ENCODE measurements at regions not wholly inside any gene's neighbourhood (a gene's known extent, or its start where the extent isn't known, plus 50 kb on each side); places are given as distances from the start of the nearest gene placed in this dataset.

DNA sequence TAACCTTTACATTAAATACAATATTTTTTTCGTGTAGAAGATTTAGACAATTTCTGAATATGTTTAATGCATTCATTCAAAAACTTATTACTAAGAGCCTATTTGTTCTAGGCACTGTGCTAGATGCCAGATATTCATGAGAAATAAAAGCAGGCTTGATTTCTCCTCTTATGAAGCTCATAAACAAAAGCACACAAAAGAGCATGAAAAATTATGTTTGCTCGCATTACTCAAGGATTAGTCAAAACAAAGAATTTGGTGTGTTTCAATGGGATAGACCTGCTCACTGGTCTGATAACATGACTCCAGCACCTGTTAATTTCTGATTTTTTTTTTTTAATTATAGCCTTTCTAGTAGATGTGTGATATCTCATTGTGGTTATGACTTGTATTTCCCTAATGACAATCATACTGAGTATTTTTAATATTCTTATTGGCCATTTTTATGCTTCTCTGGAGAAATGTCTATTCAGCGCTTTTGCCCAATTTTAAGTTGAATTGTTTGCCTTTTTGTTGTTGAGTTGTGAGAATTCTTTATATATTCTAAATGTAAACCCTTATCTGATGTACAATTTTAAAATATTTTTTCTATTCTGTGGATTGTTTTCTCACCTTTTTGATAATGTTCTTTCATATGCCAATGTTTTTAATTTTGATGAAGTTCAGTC, 382.3 kb upstream of the ADGRL4 start:
- H2AFZ ChIP-seq (ENCODE audit: low read length), result no peak overlapping the region
- no peaks in the 10 kb centered on the region for H3K27me3 ChIP-seq (replicated peaks; ENCODE audit: insufficient read depth, low read length)
- H3K9me3 ChIP-seq (replicated peaks; ENCODE audit: insufficient read depth, low read length), result no peaks in the 10 kb centered on the region
- no peak for DNase-seq
- no peaks in the 10 kb centered on the region for H3K79me2 ChIP-seq (ENCODE audit: low read length)
- H3K9me2 ChIP-seq (replicated peaks; ENCODE audit: insufficient read depth, low read length), result no peaks in the 10 kb centered on the region
- H4K20me1 ChIP-seq (ENCODE audit: insufficient read depth, low read length), result no peaks in the 10 kb centered on the region
- no peaks in the 10 kb centered on the region for H3F3A ChIP-seq (ENCODE audit: insufficient read depth, low read length)
- H3K4me3 ChIP-seq (ENCODE audit: low read length), result no peak overlapping the region
- no peak overlapping the region for H3K9ac ChIP-seq (ENCODE audit: low read length)
- no peaks in the 10 kb centered on the region for H3K4me1 ChIP-seq (ENCODE audit: low read length)
- no peak overlapping the region for H3K4me2 ChIP-seq (ENCODE audit: low read depth, low read length)
- H3K27ac ChIP-seq (ENCODE audit: low read length), result no peak overlapping the region
- TF ChIP-seq EZH2 (optimal IDR thresholded peaks at IDR 0.05; ENCODE audit: low read depth, low read length) (no peak), EZH2phosphoT487 (IDR thresholded peaks at IDR 0.05; ENCODE audit: low read length) (no peak)
- TF ChIP-seq, protein P1, sequence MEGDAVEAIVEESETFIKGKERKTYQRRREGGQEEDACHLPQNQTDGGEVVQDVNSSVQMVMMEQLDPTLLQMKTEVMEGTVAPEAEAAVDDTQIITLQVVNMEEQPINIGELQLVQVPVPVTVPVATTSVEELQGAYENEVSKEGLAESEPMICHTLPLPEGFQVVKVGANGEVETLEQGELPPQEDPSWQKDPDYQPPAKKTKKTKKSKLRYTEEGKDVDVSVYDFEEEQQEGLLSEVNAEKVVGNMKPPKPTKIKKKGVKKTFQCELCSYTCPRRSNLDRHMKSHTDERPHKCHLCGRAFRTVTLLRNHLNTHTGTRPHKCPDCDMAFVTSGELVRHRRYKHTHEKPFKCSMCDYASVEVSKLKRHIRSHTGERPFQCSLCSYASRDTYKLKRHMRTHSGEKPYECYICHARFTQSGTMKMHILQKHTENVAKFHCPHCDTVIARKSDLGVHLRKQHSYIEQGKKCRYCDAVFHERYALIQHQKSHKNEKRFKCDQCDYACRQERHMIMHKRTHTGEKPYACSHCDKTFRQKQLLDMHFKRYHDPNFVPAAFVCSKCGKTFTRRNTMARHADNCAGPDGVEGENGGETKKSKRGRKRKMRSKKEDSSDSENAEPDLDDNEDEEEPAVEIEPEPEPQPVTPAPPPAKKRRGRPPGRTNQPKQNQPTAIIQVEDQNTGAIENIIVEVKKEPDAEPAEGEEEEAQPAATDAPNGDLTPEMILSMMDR (IDR thresholded peaks at IDR 0.05; ENCODE audit: low read length), result no peak
- no peaks in the 10 kb centered on the region for H3K36me3 ChIP-seq (replicated peaks; ENCODE audit: insufficient read depth, low read length)

DNA sequence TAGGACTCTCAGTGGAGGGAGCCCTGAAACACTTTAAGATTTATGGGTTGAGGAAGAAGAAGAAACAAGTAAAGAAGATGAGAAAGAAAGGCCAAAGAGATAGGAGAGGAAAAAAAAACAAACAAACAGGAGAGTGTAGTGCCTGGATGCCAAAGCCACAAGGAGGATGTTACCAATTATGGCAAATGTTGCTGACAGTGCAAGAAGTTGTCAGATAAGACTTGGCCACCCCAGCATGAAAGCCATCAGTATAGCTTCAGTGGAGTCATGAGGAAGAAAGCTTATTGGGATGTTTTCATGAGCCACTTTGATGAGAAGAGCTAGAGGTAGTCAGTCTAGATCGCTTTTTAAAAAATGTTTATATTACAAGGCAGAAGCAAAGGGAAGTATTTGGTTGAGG, 380.2 kb upstream of the ADGRL4 start:
- H2AFZ ChIP-seq (ENCODE audit: low read length), result no peak overlapping the region
- H3F3A ChIP-seq (ENCODE audit: insufficient read depth, low read length), result no peaks in the 10 kb centered on the region
- H3K4me3 ChIP-seq (ENCODE audit: low read length), result no peak overlapping the region
- H3K36me3 ChIP-seq (replicated peaks; ENCODE audit: insufficient read depth, low read length), result no peaks in the 10 kb centered on the region
- no peaks in the 10 kb centered on the region for H4K20me1 ChIP-seq (ENCODE audit: insufficient read depth, low read length)
- H3K4me1 ChIP-seq (ENCODE audit: low read length), result no peaks in the 10 kb centered on the region
- TF ChIP-seq, protein P1 (IDR thresholded peaks at IDR 0.05; ENCODE audit: low read length), result no peak
- TF ChIP-seq EZH2 (optimal IDR thresholded peaks at IDR 0.05; ENCODE audit: low read depth, low read length) (no peak), EZH2phosphoT487 (IDR thresholded peaks at IDR 0.05; ENCODE audit: low read length) (no peak)
- no peak for DNase-seq
- H3K27me3 ChIP-seq (replicated peaks; ENCODE audit: insufficient read depth, low read length), result no peaks in the 10 kb centered on the region
- H3K9me2 ChIP-seq (replicated peaks; ENCODE audit: insufficient read depth, low read length), result no peaks in the 10 kb centered on the region
- H3K9me3 ChIP-seq (replicated peaks; ENCODE audit: insufficient read depth, low read length), result no peaks in the 10 kb centered on the region
- no peak overlapping the region for H3K27ac ChIP-seq (ENCODE audit: low read length)
- H3K4me2 ChIP-seq (ENCODE audit: low read depth, low read length), result no peak overlapping the region
- no peaks in the 10 kb centered on the region for H3K79me2 ChIP-seq (ENCODE audit: low read length)
- no peak overlapping the region for H3K9ac ChIP-seq (ENCODE audit: low read length)

DNA sequence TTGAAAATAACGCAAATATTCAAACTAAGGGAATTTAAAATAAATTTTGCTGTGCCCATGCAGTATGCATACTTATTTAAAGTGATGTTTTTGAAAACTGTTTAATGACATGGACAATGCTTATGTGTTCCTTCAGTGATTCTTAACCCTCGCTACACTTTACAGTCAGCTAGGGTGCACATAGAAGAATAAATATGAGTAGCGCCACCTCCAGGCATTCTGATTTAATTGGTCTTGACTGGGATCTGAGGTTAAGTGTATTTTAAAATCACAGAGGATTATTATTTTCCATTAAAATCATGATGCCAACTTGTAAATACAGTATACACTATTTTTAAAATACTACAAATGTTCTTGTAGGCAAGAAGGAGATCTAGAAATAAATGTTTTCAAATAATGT, 373.5 kb upstream of the ADGRL4 start:
- Histone ChIP-seq H3K4me1 (ENCODE audit: low read length) (no peaks in the 10 kb centered on the region), H3K4me3 (ENCODE audit: low read length) (no peak overlapping the region), H3K9me3 (replicated peaks; ENCODE audit: insufficient read depth, low read length) (no peaks in the 10 kb centered on the region), H3F3A (ENCODE audit: insufficient read depth, low read length) (no peaks in the 10 kb centered on the region), H3K4me2 (ENCODE audit: low read depth, low read length) (no peak overlapping the region), H3K79me2 (ENCODE audit: low read length) (no peaks in the 10 kb centered on the region), H2AFZ (ENCODE audit: low read length) (no peak overlapping the region), H3K9ac (ENCODE audit: low read length) (no peak overlapping the region), H4K20me1 (ENCODE audit: insufficient read depth, low read length) (no peaks in the 10 kb centered on the region), H3K27me3 (replicated peaks; ENCODE audit: insufficient read depth, low read length) (no peaks in the 10 kb centered on the region), H3K9me2 (replicated peaks; ENCODE audit: insufficient read depth, low read length) (no peaks in the 10 kb centered on the region), H3K27ac (ENCODE audit: low read length) (no peak overlapping the region), H3K36me3 (replicated peaks; ENCODE audit: insufficient read depth, low read length) (no peaks in the 10 kb centered on the region)
- no peak for TF ChIP-seq EZH2 (optimal IDR thresholded peaks at IDR 0.05; ENCODE audit: low read depth, low read length)
- TF ChIP-seq EZH2phosphoT487 (IDR thresholded peaks at IDR 0.05; ENCODE audit: low read length), result no peak
- TF ChIP-seq, protein P1 (IDR thresholded peaks at IDR 0.05; ENCODE audit: low read length), result no peak
- DNase-seq, result no peak

All from MM.1S (cell line).